Mesenchymal stem cell (in vitro differentiated cells and primary cell): ENCODE measurements at regions not wholly inside any gene's neighbourhood (a gene's known extent, or its start where the extent isn't known, plus 50 kb on each side); places are given as distances from the start of the nearest gene placed in this dataset.

Source experiments
- DNase-seq: peaks from one replicate; pipeline ENCODE4 v3.0.0-alpha.2; 2013
- H2AFZ ChIP-seq: one replicate; pipeline ENCODE4 v1.6.1; 2013; ENCODE audit warnings: low read depth, mild to moderate bottlenecking, control low read depth, inconsistent platforms, low read length, moderate library complexity
- H2AK5ac ChIP-seq: 2 replicates; pipeline ENCODE4 v1.6.1; 2013; ENCODE audit warnings: low read length, moderate library complexity, mild to moderate bottlenecking, inconsistent platforms; ENCODE audit not compliant: severe bottlenecking
- H2BK120ac ChIP-seq: one replicate; pipeline ENCODE4 v1.6.1; 2013; ENCODE audit warnings: low read depth, mild to moderate bottlenecking, inconsistent platforms, low read length, moderate library complexity
- H2BK12ac ChIP-seq, 2 experiments: one replicate each; pipeline ENCODE4 v1.6.1; 2013; ENCODE audit warnings: inconsistent platforms in 2 of 2, low read length in 2 of 2, mild to moderate bottlenecking in 2 of 2, moderate library complexity in 2 of 2, control low read depth in 1 of 2
- H2BK15ac ChIP-seq: one replicate; pipeline ENCODE4 v1.6.1; 2013; ENCODE audit warnings: mild to moderate bottlenecking, low read depth, inconsistent platforms; ENCODE audit not compliant: poor library complexity, severe bottlenecking
- H2BK5ac ChIP-seq: 2 replicates; pipeline ENCODE4 v1.6.1; 2013; ENCODE audit warnings: low read depth, mild to moderate bottlenecking, low read length, control low read depth, inconsistent platforms; ENCODE audit not compliant: poor library complexity, severe bottlenecking
- H3K14ac ChIP-seq, 2 experiments: one replicate each; pipeline ENCODE4 v1.6.1; 2013; ENCODE audit warnings: inconsistent platforms in 2 of 2, low read length in 2 of 2, control low read depth in 1 of 2, mild to moderate bottlenecking in 1 of 2, moderate library complexity in 1 of 2
- H3K18ac ChIP-seq, 2 experiments: one replicate each; pipeline ENCODE4 v1.6.1; 2013; ENCODE audit warnings: inconsistent platforms in 2 of 2, low read length in 2 of 2, control low read depth in 1 of 2, low read depth in 1 of 2, mild to moderate bottlenecking in 1 of 2
- H3K23ac ChIP-seq, 2 experiments: one replicate each; pipeline ENCODE4 v1.6.1; 2013; ENCODE audit warnings: inconsistent platforms in 2 of 2, low read length in 2 of 2, mild to moderate bottlenecking in 2 of 2, moderate library complexity in 2 of 2, control low read depth in 1 of 2
- H3K27ac ChIP-seq: 2 replicates; pipeline ENCODE4 v1.5.1; 2013; ENCODE audit warnings: mild to moderate bottlenecking, moderate library complexity, low read length, control low read depth, inconsistent platforms; ENCODE audit not compliant: poor library complexity, severe bottlenecking
- H3K27me3 ChIP-seq, 2 experiments: 2 replicates each; pipeline versions ENCODE4 v1.6.1 to v1.7.0; 2013; ENCODE audit warnings: low read length in 2 of 2, mild to moderate bottlenecking in 2 of 2, moderate library complexity in 2 of 2, control low read depth in 1 of 2, inconsistent platforms in 1 of 2; ENCODE audit not compliant: control insufficient read depth in 1 of 2, insufficient read depth in 1 of 2
- H3K36me3 ChIP-seq, 2 experiments: 2 replicates each; pipeline versions ENCODE4 v1.6.1 to v1.7.0; 2013; ENCODE audit warnings: low read length in 2 of 2, control low read depth in 1 of 2, inconsistent platforms in 1 of 2, low read depth in 1 of 2, mild to moderate bottlenecking in 1 of 2; ENCODE audit not compliant: insufficient read depth in 2 of 2, control insufficient read depth in 1 of 2
- H3K4ac ChIP-seq, 2 experiments: one replicate each; pipeline ENCODE4 v1.6.1; 2013; ENCODE audit warnings: inconsistent platforms in 2 of 2, low read length in 2 of 2, mild to moderate bottlenecking in 2 of 2, moderate library complexity in 2 of 2, control low read depth in 1 of 2, low read depth in 1 of 2
- H3K4me1 ChIP-seq: 2 replicates; pipeline ENCODE4 v1.6.1; 2013; ENCODE audit warnings: low read depth, low read length, control low read depth; ENCODE audit not compliant: control insufficient read depth, insufficient read depth
- H3K4me2 ChIP-seq: 2 replicates; pipeline ENCODE4 v1.6.1; 2013; ENCODE audit warnings: low read length, mild to moderate bottlenecking, inconsistent platforms; ENCODE audit not compliant: poor library complexity, severe bottlenecking
- H3K4me3 ChIP-seq, 2 experiments: 2 replicates each; pipeline versions ENCODE4 v1.5.1 to v1.7.0; 2013; ENCODE audit warnings: low read length in 2 of 2, mild to moderate bottlenecking in 2 of 2, control low read depth in 1 of 2, low read depth in 1 of 2; ENCODE audit not compliant: insufficient read depth in 1 of 2
- H3K79me1 ChIP-seq: replicated peaks from 2 replicates; pipeline ENCODE4 v1.6.1; 2013; ENCODE audit warnings: mild to moderate bottlenecking, control low read depth, low read length, inconsistent platforms; ENCODE audit not compliant: poor library complexity, severe bottlenecking
- H3K9ac ChIP-seq: 2 replicates; pipeline ENCODE4 v1.7.0; 2013; ENCODE audit warnings: mild to moderate bottlenecking, low read length, moderate library complexity
- H3K9me3 ChIP-seq: 2 replicates; pipeline ENCODE4 v1.7.0; 2013; ENCODE audit warnings: mild to moderate bottlenecking, low read length; ENCODE audit not compliant: control insufficient read depth
- H4K8ac ChIP-seq: one replicate; pipeline ENCODE4 v1.6.1; 2013; ENCODE audit warnings: inconsistent platforms, mild to moderate bottlenecking, low read length, moderate library complexity
- H4K91ac ChIP-seq: one replicate; pipeline ENCODE4 v1.6.1; 2013; ENCODE audit warnings: mild to moderate bottlenecking, low read length, inconsistent platforms
- WGBS: methylation state at CpG from one replicate; pipeline ENCODE4 v1.1.7; 2013; ENCODE audit warnings: mixed read lengths; 5-methylcytosine and 5-hydroxymethylcytosine counted together

- peaks cover 6% of the 10 kb centered on the region for H3K4me1 ChIP-seq
- no peak overlapping the region for H4K91ac ChIP-seq
- H3K9me3 ChIP-seq, result no peaks in the 10 kb centered on the region
- DNase-seq, result no peak
- no peak overlapping the region for H3K23ac ChIP-seq
- no peak overlapping the region for H3K14ac ChIP-seq
- H2BK5ac ChIP-seq, result no peak overlapping the region
- no peak overlapping the region for H3K4me2 ChIP-seq
- no peaks in the 10 kb centered on the region for H3K27me3 ChIP-seq
- no peaks in the 10 kb centered on the region for H3K79me1 ChIP-seq
- H2BK15ac ChIP-seq, result no peak overlapping the region
- no peak overlapping the region for H2AK5ac ChIP-seq
- H3K27ac ChIP-seq, result no peak overlapping the region
- no peaks in the 10 kb centered on the region for H3K36me3 ChIP-seq
- no peak overlapping the region for H2AFZ ChIP-seq
- H3K9ac ChIP-seq, result peak overlapping the region; percentile 68
- no peak overlapping the region for H3K4ac ChIP-seq
- peak overlapping the region in 1 of 2 experiments; percentile 31 for H2BK12ac ChIP-seq
- no peak overlapping the region for H3K18ac ChIP-seq
- 100% methylated on average over 4 of the region's 4 CpGs for WGBS
- no peak overlapping the region for H2BK120ac ChIP-seq
- no peak overlapping the region for H3K4me3 ChIP-seq
- no peak overlapping the region for H4K8ac ChIP-seq
Measured at GRCh38 chr18:45171679-45172191, 443.5 kb upstream of the SLC14A2 start.

GRCh38 chr18:45173327-45173726 is 441.9 kb upstream of the SLC14A2 start:
- H4K91ac ChIP-seq, result no peak overlapping the region
- H3K4me2 ChIP-seq, result no peak overlapping the region
- no peak overlapping the region for H3K4me3 ChIP-seq
- H3K36me3 ChIP-seq, result no peaks in the 10 kb centered on the region
- no peak overlapping the region for H2BK5ac ChIP-seq
- H3K23ac ChIP-seq, result no peak overlapping the region
- no peaks in the 10 kb centered on the region for H3K27me3 ChIP-seq
- no peak overlapping the region for H3K27ac ChIP-seq
- no peak overlapping the region for H2BK12ac ChIP-seq
- H3K79me1 ChIP-seq, result no peaks in the 10 kb centered on the region
- H3K18ac ChIP-seq, result no peak overlapping the region
- H3K9me3 ChIP-seq, result no peaks in the 10 kb centered on the region
- no peak for DNase-seq
- 98% methylated on average over 2 of the region's 2 CpGs for WGBS
- no peak overlapping the region for H3K9ac ChIP-seq
- no peak overlapping the region for H3K4ac ChIP-seq
- H2BK15ac ChIP-seq, result no peak overlapping the region
- H3K14ac ChIP-seq, result no peak overlapping the region
- H2BK120ac ChIP-seq, result no peak overlapping the region
- H4K8ac ChIP-seq, result no peak overlapping the region
- no peak overlapping the region for H2AK5ac ChIP-seq
- H2AFZ ChIP-seq, result no peak overlapping the region
- H3K4me1 ChIP-seq, result peaks cover 3% of the 10 kb centered on the region

- Histone ChIP-seq H3K18ac (no peak overlapping the region), H3K4ac (no peak overlapping the region), H2BK120ac (no peak overlapping the region), H4K91ac (no peak overlapping the region), H2AFZ (no peak overlapping the region), H2BK5ac (no peak overlapping the region), H3K4me3 (no peak overlapping the region), H4K8ac (no peak overlapping the region), H3K9ac (no peak overlapping the region), H2AK5ac (no peak overlapping the region), H3K36me3 (no peaks in the 10 kb centered on the region), H3K27ac (no peak overlapping the region), H3K4me2 (no peak overlapping the region), H2BK12ac (no peak overlapping the region), H3K14ac (no peak overlapping the region), H3K23ac (no peak overlapping the region), H2BK15ac (no peak overlapping the region), H3K4me1 (peaks cover 3% of the 10 kb centered on the region), H3K27me3 (no peaks in the 10 kb centered on the region), H3K9me3 (no peaks in the 10 kb centered on the region), H3K79me1 (no peaks in the 10 kb centered on the region)
- no peak for DNase-seq
- 100% methylated on average over 1 of the region's 2 CpGs for WGBS
Measured at GRCh38 chr18:45173799-45174519, 441.3 kb upstream of the SLC14A2 start.

GRCh38 chr18:45174629-45175136 is 440.6 kb upstream of the SLC14A2 start:
- Histone ChIP-seq H2AFZ (no peak overlapping the region), H3K14ac (no peak overlapping the region), H3K4me2 (no peak overlapping the region), H4K91ac (no peak overlapping the region), H3K27me3 (no peaks in the 10 kb centered on the region), H3K27ac (no peak overlapping the region), H3K36me3 (no peaks in the 10 kb centered on the region), H3K4ac (no peak overlapping the region), H3K18ac (no peak overlapping the region), H4K8ac (no peak overlapping the region), H2BK120ac (no peak overlapping the region), H3K9ac (no peak overlapping the region), H3K23ac (no peak overlapping the region), H3K4me1 (peaks cover 3% of the 10 kb centered on the region), H2AK5ac (no peak overlapping the region), H3K9me3 (no peaks in the 10 kb centered on the region), H3K79me1 (no peaks in the 10 kb centered on the region), H2BK5ac (no peak overlapping the region), H2BK12ac (no peak overlapping the region), H3K4me3 (no peak overlapping the region), H2BK15ac (no peak overlapping the region)
- no peak for DNase-seq
- 93% methylated on average over 2 of the region's 3 CpGs for WGBS
